Nephron (organoid): ENCODE measurements at regions not wholly inside any gene's neighbourhood (a gene's known extent, or its start where the extent isn't known, plus 50 kb on each side); places are given as distances from the start of the nearest gene placed in this dataset.

Experiments used
- H3K27ac Mint-ChIP-seq, 3 experiments: 2 replicates each; pipeline ENCODE4 v1.8.0; 2020; ENCODE audit warnings: mixed read lengths in 3 of 3, mild to moderate bottlenecking in 2 of 3, moderate library complexity in 1 of 3
- H3K27me3 Mint-ChIP-seq: 2 replicates; pipeline ENCODE4 v1.8.0; 2021; ENCODE audit warnings: low read depth, mild to moderate bottlenecking, moderate library complexity, mixed read lengths
- H3K36me3 Mint-ChIP-seq: 2 replicates; pipeline ENCODE4 v1.8.0; 2020; ENCODE audit warnings: low read depth, mixed read lengths
- H3K4me1 Mint-ChIP-seq: 2 replicates; pipeline ENCODE4 v1.8.0; 2020; ENCODE audit warnings: mixed read lengths
- H3K4me3 Mint-ChIP-seq, 3 experiments: 2 replicates each; pipeline ENCODE4 v1.8.0; 2020; ENCODE audit warnings: mild to moderate bottlenecking in 3 of 3, mixed read lengths in 3 of 3, moderate library complexity in 2 of 3
- H3K9me3 Mint-ChIP-seq: 2 replicates; pipeline ENCODE4 v1.8.0; 2020; ENCODE audit warnings: mixed read lengths
- CTCF ChIP-seq, 3 experiments: fragments of 200-600 bp; sonication (generic); IDR thresholded peaks; one replicate each; pipeline ENCODE4 v1.5.0; 2021; ENCODE audit warnings: antibody characterized with exemption in 3 of 3; ENCODE audit not compliant: unreplicated experiment in 3 of 3

- Mint-ChIP-seq H3K36me3 (no peaks in the 10 kb centered on the region), H3K4me3 (no peak overlapping the region), H3K9me3 (peaks cover 14% of the 10 kb centered on the region), H3K27me3 (peaks cover 5% of the 10 kb centered on the region), H3K27ac (no peak overlapping the region), H3K4me1 (no peaks in the 10 kb centered on the region)
- no peak for TF ChIP-seq CTCF (IDR thresholded peaks at IDR 0.05; ENCODE audit: unreplicated experiment in 3 of 3)
These were observed 249.7 kb downstream of the ACTR3 start for GRCh38 chr2:114139542-114139941.

GRCh38 chr2:114156366-114157056 is 266.6 kb downstream of the ACTR3 start:
- Mint-ChIP-seq H3K4me1 (no peaks in the 10 kb centered on the region), H3K27ac (no peak overlapping the region), H3K27me3 (no peaks in the 10 kb centered on the region), H3K36me3 (no peaks in the 10 kb centered on the region), H3K9me3 (no peaks in the 10 kb centered on the region), H3K4me3 (no peak overlapping the region)
- no peak for TF ChIP-seq CTCF (IDR thresholded peaks at IDR 0.05; ENCODE audit: unreplicated experiment in 3 of 3)

- no peaks in the 10 kb centered on the region for H3K9me3 Mint-ChIP-seq
- H3K27me3 Mint-ChIP-seq = no peaks in the 10 kb centered on the region
- TF ChIP-seq CTCF (IDR thresholded peaks at IDR 0.05; ENCODE audit: unreplicated experiment in 3 of 3) = no peak
- no peak overlapping the region for H3K4me3 Mint-ChIP-seq
- no peaks in the 10 kb centered on the region for H3K36me3 Mint-ChIP-seq
- H3K4me1 Mint-ChIP-seq = no peaks in the 10 kb centered on the region
- H3K27ac Mint-ChIP-seq = no peak overlapping the region
These were observed 267.1 kb downstream of the ACTR3 start for GRCh38 chr2:114157057-114157385.

- Mint-ChIP-seq H3K4me1 (no peaks in the 10 kb centered on the region), H3K27ac (no peak overlapping the region), H3K36me3 (no peaks in the 10 kb centered on the region), H3K9me3 (no peaks in the 10 kb centered on the region), H3K4me3 (no peak overlapping the region), H3K27me3 (no peaks in the 10 kb centered on the region)
- no peak for TF ChIP-seq CTCF (IDR thresholded peaks at IDR 0.05; ENCODE audit: unreplicated experiment in 3 of 3)
These were observed 270.5 kb downstream of the ACTR3 start for GRCh38 chr2:114160263-114160981.

- H3K4me1 Mint-ChIP-seq = no peaks in the 10 kb centered on the region
These were observed 271.5 kb downstream of the ACTR3 start for GRCh38 chr2:114161371-114161770.

More at GRCh38 chr2:114161371-114161770, 271.5 kb downstream of the ACTR3 start:
- H3K27ac Mint-ChIP-seq = no peak overlapping the region
- no peak for TF ChIP-seq CTCF (IDR thresholded peaks at IDR 0.05; ENCODE audit: unreplicated experiment in 3 of 3)
- H3K4me3 Mint-ChIP-seq = no peak overlapping the region
- no peaks in the 10 kb centered on the region for H3K36me3 Mint-ChIP-seq
- H3K27me3 Mint-ChIP-seq = no peaks in the 10 kb centered on the region
- H3K9me3 Mint-ChIP-seq = no peaks in the 10 kb centered on the region
